T-cell (primary cell): ENCODE measurements at regions not wholly inside any gene's neighbourhood (a gene's known extent, or its start where the extent isn't known, plus 50 kb on each side); places are given as distances from the start of the nearest gene placed in this dataset.

ENCODE experiments used
- ATAC-seq, 4 experiments: fragments of 200-7000 bp in 3 of 4; fragments of 150-1000 bp in 1 of 4; cut with Tn5 transposase; replicated peaks in 1 of 4; 1 replicate in 3 of 4; 2 replicates in 1 of 4; pipeline ENCODE4 v1.10.0; 2021; ENCODE audit warnings: moderate library complexity in 3 of 4, mild to moderate bottlenecking in 2 of 4, moderate number of reproducible peaks in 1 of 4
- CTCF ChIA-PET, 2 donors: fragments of 300-600 bp; sonication (Branson Sonifier 250); formaldehyde crosslinking; loops; one replicate each; lab custom pipeline; 2022; ENCODE audit warnings: antibody characterized with exemption in 2 of 2; lab: Charles Lee
- POLR2A ChIA-PET, 2 donors: fragments of 300-600 bp; sonication (Branson Sonifier 250); formaldehyde crosslinking; loops; one replicate each; lab custom pipeline; 2022; ENCODE audit warnings: antibody characterized with exemption in 2 of 2; lab: Charles Lee
- DNase-seq, 35 experiments: peaks; one replicate each; pipeline versions ENCODE4 v3.0.0 to v3.0.0-alpha.2; 2013 to 2023
- H3K27ac ChIP-seq: one replicate; pipeline ENCODE4 v1.5.1; 2013; ENCODE audit warnings: low read length
- H3K27me3 ChIP-seq, 2 experiments: replicated peaks in 1 of 2; 1 replicate in 1 of 2; 2 replicates in 1 of 2; pipeline versions ENCODE4 v1.6.1 to v1.7.0; 2013; ENCODE audit warnings: low read length in 1 of 2, mixed read lengths in 1 of 2; ENCODE audit not compliant: control insufficient read depth in 2 of 2, insufficient read depth in 2 of 2; ENCODE audit errors: extremely low read depth in 1 of 2
- H3K36me3 ChIP-seq, 2 donors: 1 replicate in 1 of 2; 2 replicates in 1 of 2; pipeline versions ENCODE4 v1.6.1 to v1.7.0; 2013; ENCODE audit warnings: low read length in 1 of 2; ENCODE audit not compliant: control insufficient read depth in 2 of 2, insufficient read depth in 1 of 2; ENCODE audit errors: extremely low read depth in 1 of 2
- H3K4me1 ChIP-seq, 2 experiments: 1 replicate in 1 of 2; 2 replicates in 1 of 2; pipeline versions ENCODE4 v1.6.1 to v1.7.0; 2013; ENCODE audit warnings: low read length in 2 of 2, mixed read lengths in 1 of 2; ENCODE audit not compliant: insufficient read depth in 2 of 2, control insufficient read depth in 1 of 2; ENCODE audit errors: extremely low read depth in 1 of 2
- H3K4me3 ChIP-seq, 2 donors: 1 replicate in 1 of 2; 2 replicates in 1 of 2; pipeline versions ENCODE4 v1.5.1 to v1.7.0; 2013; ENCODE audit warnings: mild to moderate bottlenecking in 2 of 2, low read length in 1 of 2, moderate library complexity in 1 of 2; ENCODE audit not compliant: control insufficient read depth in 1 of 2; ENCODE audit errors: extremely low read depth in 1 of 2
- H3K9me3 ChIP-seq: 2 replicates; pipeline ENCODE4 v1.7.0; 2013
- H3K27ac Mint-ChIP-seq, 2 donors: one replicate each; pipeline ENCODE4 v1.8.0; 2020 to 2021; ENCODE audit warnings: mild to moderate bottlenecking in 2 of 2, mixed read lengths in 2 of 2
- H3K27me3 Mint-ChIP-seq, 2 donors: one replicate each; pipeline ENCODE4 v1.8.0; 2021 to 2022; ENCODE audit warnings: mixed read lengths in 2 of 2
- H3K36me3 Mint-ChIP-seq: one replicate; pipeline ENCODE4 v1.8.0; 2021; ENCODE audit warnings: mixed read lengths
- H3K4me1 Mint-ChIP-seq, 3 donors: one replicate each; pipeline ENCODE4 v1.8.0; 2020 to 2022; ENCODE audit warnings: mixed read lengths in 3 of 3, mild to moderate bottlenecking in 1 of 3
- H3K4me3 Mint-ChIP-seq, 3 donors: one replicate each; pipeline ENCODE4 v1.8.0; 2020 to 2022; ENCODE audit warnings: mild to moderate bottlenecking in 3 of 3, mixed read lengths in 3 of 3, moderate library complexity in 3 of 3
- H3K9me3 Mint-ChIP-seq, 3 donors: one replicate each; pipeline ENCODE4 v1.8.0; 2020 to 2022; ENCODE audit warnings: mixed read lengths in 3 of 3
- WGBS: methylation state at CpG from one replicate; pipeline ENCODE4 v1.1.5; 2013; ENCODE audit warnings: missing lambda C conversion rate; ENCODE audit not compliant: insufficient coverage; 5-methylcytosine and 5-hydroxymethylcytosine counted together

- H3K27ac ChIP-seq: no peak overlapping the region
- no peaks in the 10 kb centered on the region for H3K9me3 ChIP-seq
- H3K36me3 Mint-ChIP-seq: no peaks in the 10 kb centered on the region
- POLR2A ChIA-PET: interaction anchor here in 1 of 2 donors (0.6 kb wide), 1 partner anchor 28 kb away, joined by 3 read pairs; no protein-coding TSS in a partner anchor
- no peaks in the 10 kb centered on the region for H3K9me3 Mint-ChIP-seq
- no peak for ATAC-seq
- no peaks in the 10 kb centered on the region for H3K4me1 ChIP-seq
- no peaks in the 10 kb centered on the region for H3K27me3 ChIP-seq
- H3K4me1 Mint-ChIP-seq: no peaks in the 10 kb centered on the region
- no peak overlapping the region for H3K27ac Mint-ChIP-seq
- H3K4me3 ChIP-seq: no peak overlapping the region
- DNase-seq: no peak
- no peaks in the 10 kb centered on the region for H3K36me3 ChIP-seq
- WGBS: no CpG with 5 or more reads among the region's 2 CpGs
- H3K4me3 Mint-ChIP-seq: no peak overlapping the region
- CTCF ChIA-PET: no interaction called here
- H3K27me3 Mint-ChIP-seq: no peaks in the 10 kb centered on the region
These were observed 448.7 kb downstream of the ZPLD1 start for GRCh38 chr3:102883515-102883914.

- Mint-ChIP-seq H3K36me3 (no peaks in the 10 kb centered on the region), H3K27me3 (no peaks in the 10 kb centered on the region), H3K4me3 (no peak overlapping the region), H3K27ac (no peak overlapping the region), H3K9me3 (no peaks in the 10 kb centered on the region), H3K4me1 (no peaks in the 10 kb centered on the region)
- WGBS: no CpG with 5 or more reads among the region's 1 CpG
- no peaks in the 10 kb centered on the region for H3K36me3 ChIP-seq
- no peak overlapping the region for H3K27ac ChIP-seq
- H3K4me1 ChIP-seq: no peaks in the 10 kb centered on the region
- no peak for ATAC-seq
- no peak overlapping the region for H3K4me3 ChIP-seq
- POLR2A ChIA-PET: no interaction called here
- H3K27me3 ChIP-seq: no peaks in the 10 kb centered on the region
- CTCF ChIA-PET: no interaction called here
- DNase-seq: no peak
- H3K9me3 ChIP-seq: no peaks in the 10 kb centered on the region
These were observed 450.5 kb downstream of the ZPLD1 start for GRCh38 chr3:102885289-102885688.

DNA sequence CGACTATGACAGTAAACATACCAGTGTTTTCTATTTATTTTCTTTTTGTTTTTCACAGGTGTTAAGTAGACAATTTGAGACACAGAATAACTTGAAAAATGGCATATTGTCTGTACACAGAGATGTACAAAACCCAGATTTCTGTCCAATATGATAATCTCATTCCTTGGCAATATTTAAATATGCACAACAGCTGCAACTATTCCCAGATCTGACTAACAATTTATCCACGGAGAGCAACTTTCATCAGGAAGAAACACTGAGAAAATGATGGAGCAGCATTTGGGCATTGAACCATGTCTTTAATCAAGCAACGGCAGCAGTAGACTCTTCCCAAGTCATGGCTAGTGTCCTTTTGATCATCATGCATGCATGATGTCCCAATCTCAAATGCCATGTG is 452.6 kb downstream of the ZPLD1 start:
- Histone ChIP-seq H3K27me3 (no peaks in the 10 kb centered on the region), H3K9me3 (no peaks in the 10 kb centered on the region), H3K36me3 (no peaks in the 10 kb centered on the region), H3K4me1 (no peaks in the 10 kb centered on the region), H3K4me3 (no peak overlapping the region), H3K27ac (no peak overlapping the region)
- 68% methylated on average over 2 of the region's 3 CpGs for WGBS
- Mint-ChIP-seq H3K4me3 (no peak overlapping the region), H3K4me1 (no peaks in the 10 kb centered on the region), H3K27me3 (no peaks in the 10 kb centered on the region), H3K9me3 (peaks cover 0 to 3% (median 0%) of the 10 kb centered on the region in 3 donors), H3K27ac (no peak overlapping the region), H3K36me3 (no peaks in the 10 kb centered on the region)
- POLR2A ChIA-PET: no interaction called here
- CTCF ChIA-PET: no interaction called here
- ATAC-seq: no peak
- DNase-seq: no peak

GRCh38 chr3:102896851-102897621 is 462.2 kb downstream of the ZPLD1 start:
- Histone ChIP-seq H3K9me3 (no peaks in the 10 kb centered on the region), H3K36me3 (no peaks in the 10 kb centered on the region), H3K4me3 (no peak overlapping the region), H3K27ac (no peak overlapping the region), H3K4me1 (no peaks in the 10 kb centered on the region), H3K27me3 (no peaks in the 10 kb centered on the region)
- Mint-ChIP-seq H3K4me3 (no peak overlapping the region), H3K27ac (no peak overlapping the region), H3K9me3 (peaks cover 0 to 2% (median 2%) of the 10 kb centered on the region in 3 donors), H3K27me3 (no peaks in the 10 kb centered on the region), H3K4me1 (no peaks in the 10 kb centered on the region), H3K36me3 (no peaks in the 10 kb centered on the region)
- POLR2A ChIA-PET: interaction anchor here in 1 of 2 donors (0.5 kb wide), 1 partner anchor 580 kb away, joined by 3 read pairs; no protein-coding TSS in a partner anchor
- CTCF ChIA-PET: no interaction called here
- ATAC-seq (no peak), DNase-seq (no peak)
- no CpG with 5 or more reads among the region's 1 CpG for WGBS

DNA sequence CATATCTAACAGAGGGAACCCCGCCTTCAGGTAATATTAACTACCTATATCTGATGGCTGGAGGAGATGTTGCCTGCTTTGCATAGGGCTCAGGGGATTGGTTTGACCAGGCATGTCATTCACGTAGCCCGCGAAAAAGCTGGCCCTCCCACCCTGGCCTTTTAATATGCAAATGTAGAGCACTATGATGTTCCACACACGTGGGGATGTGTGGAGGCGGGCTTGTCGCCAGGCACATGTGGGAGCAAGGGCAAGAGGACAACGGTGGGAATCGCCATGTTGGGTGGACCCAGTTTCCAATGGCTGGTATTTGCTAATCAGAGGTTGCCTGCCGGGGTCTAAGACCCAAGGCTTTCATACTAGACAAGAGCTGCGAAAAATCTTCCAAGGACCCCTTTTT is 469.8 kb downstream of the ZPLD1 start:
- Histone ChIP-seq H3K36me3 (no peaks in the 10 kb centered on the region), H3K9me3 (no peaks in the 10 kb centered on the region), H3K4me1 (no peaks in the 10 kb centered on the region), H3K4me3 (no peak overlapping the region), H3K27me3 (no peaks in the 10 kb centered on the region), H3K27ac (no peak overlapping the region)
- ChIA-PET POLR2A (no interaction called here), CTCF (no interaction called here)
- no peaks in the 10 kb centered on the region for H3K36me3 Mint-ChIP-seq
- H3K27me3 Mint-ChIP-seq: no peaks in the 10 kb centered on the region
- peaks cover 0 to 6% (median 5%) of the 10 kb centered on the region in 3 donors for H3K9me3 Mint-ChIP-seq
- 80% methylated on average over 3 of the region's 11 CpGs for WGBS
- DNase-seq (no peak), ATAC-seq (no peak)
- H3K4me1 Mint-ChIP-seq: no peaks in the 10 kb centered on the region
- no peak overlapping the region for H3K4me3 Mint-ChIP-seq
- no peak overlapping the region for H3K27ac Mint-ChIP-seq

- Histone ChIP-seq H3K4me3 (no peak overlapping the region), H3K27me3 (no peaks in the 10 kb centered on the region), H3K36me3 (no peaks in the 10 kb centered on the region), H3K27ac (no peak overlapping the region), H3K9me3 (no peaks in the 10 kb centered on the region), H3K4me1 (no peaks in the 10 kb centered on the region)
- Mint-ChIP-seq H3K27me3 (no peaks in the 10 kb centered on the region), H3K27ac (no peak overlapping the region), H3K4me1 (no peaks in the 10 kb centered on the region), H3K9me3 (peaks cover 0 to 6% (median 5%) of the 10 kb centered on the region in 3 donors), H3K36me3 (no peaks in the 10 kb centered on the region), H3K4me3 (no peak overlapping the region)
- no CpG with 5 or more reads among the region's 2 CpGs for WGBS
- CTCF ChIA-PET: no interaction called here
- DNase-seq: no peak
- no peak for ATAC-seq
- POLR2A ChIA-PET: no interaction called here
These were observed 471.0 kb downstream of the ZPLD1 start for GRCh38 chr3:102905811-102906210.
